ENCODE measurements at regions not wholly inside any gene's neighbourhood (a gene's known extent, or its start where the extent isn't known, plus 50 kb on each side); places are given as distances from the start of the nearest gene placed in this dataset.

- Histone ChIP-seq H3K4me3 (ENCODE audit: low read length) (no peak overlapping the region), H3K27me3 (ENCODE audit: insufficient read depth, low read length) (no peaks in the 10 kb centered on the region), H3K9ac (ENCODE audit: low read depth, low read length) (no peak overlapping the region), H3K36me3 (ENCODE audit: insufficient read depth, low read length) (no peaks in the 10 kb centered on the region), H3K9me3 (ENCODE audit: insufficient read depth, low read depth, low read length) (no peaks in the 10 kb centered on the region), H3K27ac (ENCODE audit: low read depth, low read length) (no peak overlapping the region), H3K4me1 (ENCODE audit: insufficient read depth, low read length) (peaks cover 3% of the 10 kb centered on the region; the same call in 1 of the 2 replicates)
- 90% methylated on average over 6 of the region's 6 CpGs for WGBS
Measured at GRCh38 chr18:41724195-41724594, 230.8 kb upstream of the PIK3C3 start.

DNA sequence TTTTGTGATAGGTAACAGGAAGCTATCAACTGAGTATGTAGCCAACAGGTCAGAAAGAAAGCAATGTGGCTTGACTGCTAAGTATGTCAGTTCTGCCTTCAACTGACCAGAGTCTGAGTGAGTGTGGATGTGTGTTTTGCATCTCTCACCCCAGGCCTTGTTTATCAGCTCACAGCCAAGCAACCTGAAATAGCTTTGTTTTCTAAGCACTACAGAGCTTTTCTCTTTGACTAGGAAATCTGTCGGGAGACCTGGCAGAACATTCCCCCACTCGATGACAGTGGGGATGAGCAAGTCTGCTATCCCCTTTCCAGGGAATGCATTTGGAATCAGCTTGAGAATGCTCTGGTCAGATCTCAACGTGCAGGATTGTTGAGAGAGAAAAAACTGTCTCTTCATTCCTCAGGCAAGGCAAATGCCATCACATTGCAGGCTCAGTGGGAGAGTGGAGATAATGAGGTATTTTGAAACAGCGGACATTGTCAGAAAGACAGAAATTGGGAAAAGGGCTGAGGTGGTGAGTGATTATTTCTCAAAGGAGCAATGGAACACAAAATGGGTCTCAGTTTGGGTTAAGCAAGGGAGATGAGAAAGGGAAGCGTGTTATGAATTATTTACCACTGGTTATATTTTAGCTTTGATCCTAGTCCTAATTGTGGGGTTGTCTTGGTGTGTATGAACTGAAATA, 233.8 kb upstream of the PIK3C3 start:
- H3K36me3 ChIP-seq (ENCODE audit: insufficient read depth, low read length), result no peaks in the 10 kb centered on the region
- no peak overlapping the region for H3K4me3 ChIP-seq (ENCODE audit: low read length)
- H3K4me1 ChIP-seq (ENCODE audit: insufficient read depth, low read length), result peaks cover 3% of the 10 kb centered on the region; the same call in 1 of the 2 replicates
- H3K27me3 ChIP-seq (ENCODE audit: insufficient read depth, low read length), result no peaks in the 10 kb centered on the region
- WGBS, result 55% methylated on average over 5 of the region's 5 CpGs
- no peak overlapping the region for H3K9ac ChIP-seq (ENCODE audit: low read depth, low read length)
- no peak overlapping the region for H3K27ac ChIP-seq (ENCODE audit: low read depth, low read length)
- H3K9me3 ChIP-seq (ENCODE audit: insufficient read depth, low read depth, low read length), result no peaks in the 10 kb centered on the region

GRCh38 chr18:41720226-41720625, 234.8 kb upstream of the PIK3C3 start:
- no peak overlapping the region for H3K4me3 ChIP-seq (ENCODE audit: low read length)
- peaks cover 3% of the 10 kb centered on the region; the same call in 1 of the 2 replicates for H3K4me1 ChIP-seq (ENCODE audit: insufficient read depth, low read length)
- H3K27me3 ChIP-seq (ENCODE audit: insufficient read depth, low read length), result no peaks in the 10 kb centered on the region
- no peak overlapping the region for H3K9ac ChIP-seq (ENCODE audit: low read depth, low read length)
- no peaks in the 10 kb centered on the region for H3K36me3 ChIP-seq (ENCODE audit: insufficient read depth, low read length)
- WGBS, result 79% methylated on average over 2 of the region's 2 CpGs
- H3K9me3 ChIP-seq (ENCODE audit: insufficient read depth, low read depth, low read length), result no peaks in the 10 kb centered on the region
- no peak overlapping the region for H3K27ac ChIP-seq (ENCODE audit: low read depth, low read length)

DNA sequence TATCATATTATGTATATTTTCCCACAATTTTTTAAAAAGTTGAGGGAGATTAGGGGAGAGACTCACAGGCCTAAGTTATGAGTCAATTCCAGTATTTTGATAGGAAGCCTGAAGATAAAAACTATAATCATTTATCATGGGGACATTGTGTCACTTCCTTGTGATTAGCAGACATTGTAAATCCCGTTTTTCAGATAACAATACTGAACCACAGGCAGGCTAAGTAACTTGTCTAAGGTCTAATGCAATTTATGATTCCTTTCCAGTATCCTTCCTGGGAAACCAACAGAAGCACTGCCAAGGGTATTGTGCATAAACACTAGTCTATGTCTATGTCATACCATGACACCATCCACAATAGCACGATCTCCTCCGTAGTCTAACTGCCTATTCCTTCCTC, 235.2 kb upstream of the PIK3C3 start:
- no peak overlapping the region for H3K4me3 ChIP-seq (ENCODE audit: low read length)
- H3K4me1 ChIP-seq (ENCODE audit: insufficient read depth, low read length), result peaks cover 3% of the 10 kb centered on the region; the same call in 1 of the 2 replicates
- no peaks in the 10 kb centered on the region for H3K27me3 ChIP-seq (ENCODE audit: insufficient read depth, low read length)
- no peak overlapping the region for H3K9ac ChIP-seq (ENCODE audit: low read depth, low read length)
- WGBS, result 94% methylated on average over 3 of the region's 3 CpGs
- H3K27ac ChIP-seq (ENCODE audit: low read depth, low read length), result no peak overlapping the region
- H3K36me3 ChIP-seq (ENCODE audit: insufficient read depth, low read length), result no peaks in the 10 kb centered on the region
- H3K9me3 ChIP-seq (ENCODE audit: insufficient read depth, low read depth, low read length), result no peaks in the 10 kb centered on the region

- no peaks in the 10 kb centered on the region for H3K27me3 ChIP-seq (ENCODE audit: insufficient read depth, low read length)
- no peaks in the 10 kb centered on the region for H3K4me1 ChIP-seq (ENCODE audit: insufficient read depth, low read length)
- H3K9me3 ChIP-seq (ENCODE audit: insufficient read depth, low read depth, low read length), result no peaks in the 10 kb centered on the region
- H3K36me3 ChIP-seq (ENCODE audit: insufficient read depth, low read length), result no peaks in the 10 kb centered on the region
- H3K9ac ChIP-seq (ENCODE audit: low read depth, low read length), result no peak overlapping the region
- no peak overlapping the region for H3K4me3 ChIP-seq (ENCODE audit: low read length)
- no peak overlapping the region for H3K27ac ChIP-seq (ENCODE audit: low read depth, low read length)
Measured at GRCh38 chr18:41714872-41715271, 240.2 kb upstream of the PIK3C3 start.

DNA sequence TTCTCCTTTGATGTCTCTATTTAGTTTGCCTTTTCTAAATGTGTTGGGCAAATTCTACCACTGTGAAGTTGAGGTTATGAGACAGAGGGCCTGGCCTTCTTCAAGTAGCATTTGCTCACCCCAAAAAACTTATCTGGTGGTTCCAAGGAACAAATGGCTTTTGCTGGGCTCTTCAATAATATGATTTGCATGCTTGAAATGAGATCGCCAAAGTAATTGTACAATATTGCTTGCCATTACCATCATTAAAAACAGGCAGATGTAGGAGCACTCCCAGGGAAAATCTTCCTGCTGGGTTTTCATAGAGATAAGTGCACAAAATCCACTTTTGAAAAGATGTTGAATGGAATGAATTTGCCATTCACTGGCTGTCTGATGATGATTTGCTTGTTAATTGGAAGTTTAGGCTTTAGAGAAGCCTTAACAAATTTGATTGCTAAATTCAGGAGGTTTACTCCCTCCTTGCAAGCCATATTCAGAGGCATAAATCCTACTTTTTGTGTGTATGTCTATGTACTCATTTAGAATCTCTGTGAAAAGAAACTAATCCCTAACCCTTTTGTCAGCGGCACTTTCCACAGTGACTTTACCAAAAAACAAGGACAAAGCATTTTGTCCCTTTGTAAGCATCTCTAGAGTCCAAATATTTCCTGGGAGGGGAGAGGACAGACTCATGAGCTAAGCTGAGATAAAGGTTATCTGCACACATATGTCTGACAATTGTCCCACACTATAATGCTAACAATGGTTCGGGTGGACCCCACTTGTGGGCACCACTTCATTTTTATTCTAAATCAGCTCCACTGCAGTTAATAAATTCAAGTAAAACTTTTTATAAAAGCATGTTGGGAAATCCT, 240.8 kb upstream of the PIK3C3 start:
- Histone ChIP-seq H3K36me3 (ENCODE audit: insufficient read depth, low read length) (no peaks in the 10 kb centered on the region), H3K4me1 (ENCODE audit: insufficient read depth, low read length) (no peaks in the 10 kb centered on the region), H3K4me3 (ENCODE audit: low read length) (no peak overlapping the region), H3K9ac (ENCODE audit: low read depth, low read length) (no peak overlapping the region), H3K27ac (ENCODE audit: low read depth, low read length) (no peak overlapping the region), H3K27me3 (ENCODE audit: insufficient read depth, low read length) (no peaks in the 10 kb centered on the region), H3K9me3 (ENCODE audit: insufficient read depth, low read depth, low read length) (no peaks in the 10 kb centered on the region)
- 94% methylated on average over 3 of the region's 3 CpGs for WGBS

DNA sequence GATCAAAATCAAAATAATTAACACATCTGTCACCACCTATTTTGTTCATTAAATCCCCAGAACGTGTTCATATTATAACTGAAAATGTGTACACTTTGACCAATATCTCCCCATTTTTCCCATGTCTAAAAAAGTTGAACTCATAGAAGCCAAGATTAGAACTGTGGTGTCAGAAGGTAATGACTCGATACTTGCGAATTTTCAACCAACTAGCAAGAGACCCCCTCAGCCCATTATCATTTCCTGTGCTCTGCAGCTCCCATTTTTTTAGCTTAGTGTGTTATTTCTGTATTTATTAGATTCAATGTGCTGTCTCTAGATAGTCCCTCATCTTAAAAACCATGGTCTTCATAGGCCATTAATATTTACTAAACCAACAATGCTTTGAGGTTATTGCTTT, 248.7 kb upstream of the PIK3C3 start:
- Histone ChIP-seq H3K9ac (ENCODE audit: low read depth, low read length) (no peak overlapping the region), H3K36me3 (ENCODE audit: insufficient read depth, low read length) (no peaks in the 10 kb centered on the region), H3K27ac (ENCODE audit: low read depth, low read length) (no peak overlapping the region), H3K27me3 (ENCODE audit: insufficient read depth, low read length) (no peaks in the 10 kb centered on the region), H3K4me3 (ENCODE audit: low read length) (no peak overlapping the region), H3K9me3 (ENCODE audit: insufficient read depth, low read depth, low read length) (no peaks in the 10 kb centered on the region), H3K4me1 (ENCODE audit: insufficient read depth, low read length) (peaks cover 16% of the 10 kb centered on the region; the same call in 1 of the 2 replicates)
- 86% methylated on average over 2 of the region's 3 CpGs for WGBS

DNA sequence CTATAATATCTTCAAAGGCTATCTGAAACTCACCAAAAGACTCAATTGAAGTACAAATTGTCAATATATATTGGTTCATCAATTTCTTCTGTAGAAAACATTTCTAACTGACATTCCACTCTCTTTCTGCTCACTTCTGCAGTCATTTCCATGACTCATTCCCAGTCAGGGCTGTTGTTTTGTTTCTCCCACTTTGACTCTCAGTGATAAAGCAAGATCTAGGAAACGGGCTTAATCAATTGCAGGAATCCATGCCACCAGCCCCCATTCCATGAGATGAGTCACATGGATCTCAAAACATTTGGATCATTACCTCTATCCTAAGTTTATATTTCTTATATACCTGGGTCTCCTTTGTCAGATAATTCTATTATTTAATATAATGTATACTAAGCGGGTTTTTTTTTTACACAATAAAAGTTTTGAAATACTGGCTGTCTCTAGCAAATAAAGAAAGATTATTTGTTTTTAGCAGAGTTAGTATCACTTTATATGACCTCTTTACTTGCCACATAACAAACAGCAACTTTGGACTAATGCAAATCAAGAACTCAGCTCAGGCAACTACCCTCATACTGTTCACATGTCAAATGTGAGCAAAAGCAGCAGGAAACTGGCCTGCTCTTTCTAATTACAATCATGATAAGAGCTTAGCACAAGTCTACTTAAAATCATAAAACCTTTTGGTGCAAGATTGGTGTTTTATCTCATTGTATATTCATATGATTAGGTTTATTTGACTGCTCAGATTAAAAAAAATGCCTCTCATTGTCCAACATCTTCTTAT, 251.1 kb upstream of the PIK3C3 start:
- 59% methylated on average over 1 of the region's 2 CpGs for WGBS
- Histone ChIP-seq H3K4me3 (ENCODE audit: low read length) (no peak overlapping the region), H3K9me3 (ENCODE audit: insufficient read depth, low read depth, low read length) (no peaks in the 10 kb centered on the region), H3K36me3 (ENCODE audit: insufficient read depth, low read length) (no peaks in the 10 kb centered on the region), H3K27me3 (ENCODE audit: insufficient read depth, low read length) (no peaks in the 10 kb centered on the region), H3K27ac (ENCODE audit: low read depth, low read length) (no peak overlapping the region; the same call in 1 of the 2 replicates), H3K4me1 (ENCODE audit: insufficient read depth, low read length) (peaks cover 16% of the 10 kb centered on the region; the same call in 1 of the 2 replicates), H3K9ac (ENCODE audit: low read depth, low read length) (no peak overlapping the region)

- Histone ChIP-seq H3K9ac (ENCODE audit: low read depth, low read length) (no peak overlapping the region), H3K4me1 (ENCODE audit: insufficient read depth, low read length) (peaks cover 18% of the 10 kb centered on the region; the same call in 1 of the 2 replicates), H3K4me3 (ENCODE audit: low read length) (no peak overlapping the region), H3K36me3 (ENCODE audit: insufficient read depth, low read length) (no peaks in the 10 kb centered on the region), H3K9me3 (ENCODE audit: insufficient read depth, low read depth, low read length) (no peaks in the 10 kb centered on the region), H3K27me3 (ENCODE audit: insufficient read depth, low read length) (no peaks in the 10 kb centered on the region), H3K27ac (ENCODE audit: low read depth, low read length) (no peak overlapping the region)
- WGBS, result 84% methylated on average over 4 of the region's 4 CpGs
Measured at GRCh38 chr18:41700416-41700815, 254.6 kb upstream of the PIK3C3 start.

GRCh38 chr18:41695441-41695840, 259.6 kb upstream of the PIK3C3 start:
- Histone ChIP-seq H3K4me3 (ENCODE audit: low read length) (no peak overlapping the region), H3K27ac (ENCODE audit: low read depth, low read length) (no peak overlapping the region), H3K9ac (ENCODE audit: low read depth, low read length) (no peak overlapping the region), H3K9me3 (ENCODE audit: insufficient read depth, low read depth, low read length) (no peaks in the 10 kb centered on the region), H3K36me3 (ENCODE audit: insufficient read depth, low read length) (no peaks in the 10 kb centered on the region), H3K4me1 (ENCODE audit: insufficient read depth, low read length) (peaks cover 6% of the 10 kb centered on the region; the same call in 1 of the 2 replicates), H3K27me3 (ENCODE audit: insufficient read depth, low read length) (no peaks in the 10 kb centered on the region)

- no peak overlapping the region for H3K9ac ChIP-seq (ENCODE audit: low read depth, low read length)
- peaks cover 6% of the 10 kb centered on the region; the same call in 1 of the 2 replicates for H3K4me1 ChIP-seq (ENCODE audit: insufficient read depth, low read length)
- no peaks in the 10 kb centered on the region for H3K27me3 ChIP-seq (ENCODE audit: insufficient read depth, low read length)
- H3K9me3 ChIP-seq (ENCODE audit: insufficient read depth, low read depth, low read length), result no peaks in the 10 kb centered on the region
- WGBS, result 100% methylated on average over 1 of the region's 1 CpG
- no peaks in the 10 kb centered on the region for H3K36me3 ChIP-seq (ENCODE audit: insufficient read depth, low read length)
- H3K4me3 ChIP-seq (ENCODE audit: low read length), result no peak overlapping the region
- no peak overlapping the region for H3K27ac ChIP-seq (ENCODE audit: low read depth, low read length)
Measured at GRCh38 chr18:41693008-41693407, 262.0 kb upstream of the PIK3C3 start.
